ENCODE measurements at regions not wholly inside any gene's neighbourhood (a gene's known extent, or its start where the extent isn't known, plus 50 kb on each side); places are given as distances from the start of the nearest gene placed in this dataset.
"Not testable (repeated sequence)": the region's sequence is repeated elsewhere in the genome, so short reads cannot be mapped to it uniquely, and the experiment has no call there.

GRCh38 chr2:100745604-100746003 lies 74.3 kb upstream of the NPAS2 start:
- no peaks in the 10 kb centered on the region for H3K36me3 ChIP-seq (ENCODE audit: control insufficient read depth in 5 of 5, insufficient read depth in 5 of 5, low read length in 5 of 5)
- peaks cover 2 to 22% (median 8%) of the 10 kb centered on the region in 5 donors for H3K4me1 ChIP-seq (ENCODE audit: control insufficient read depth in 5 of 5, insufficient read depth in 5 of 5, low read length in 5 of 5)
- no peak overlapping the region for H3K4me3 ChIP-seq (ENCODE audit: low read depth in 1 of 5, low read length in 5 of 5)
- peaks cover 0 to 3% (median 0%) of the 10 kb centered on the region in 5 donors for H3K27me3 ChIP-seq (ENCODE audit: control insufficient read depth in 5 of 5, insufficient read depth in 4 of 5, low read length in 5 of 5)
- H3K9ac ChIP-seq (ENCODE audit: low read length in 5 of 5) = no peak overlapping the region
- H3K27ac ChIP-seq (ENCODE audit: low read depth, low read length) = no peak overlapping the region
- no peaks in the 10 kb centered on the region for H3K9me3 ChIP-seq (ENCODE audit: control insufficient read depth in 5 of 5, low read length in 5 of 5)

DNA sequence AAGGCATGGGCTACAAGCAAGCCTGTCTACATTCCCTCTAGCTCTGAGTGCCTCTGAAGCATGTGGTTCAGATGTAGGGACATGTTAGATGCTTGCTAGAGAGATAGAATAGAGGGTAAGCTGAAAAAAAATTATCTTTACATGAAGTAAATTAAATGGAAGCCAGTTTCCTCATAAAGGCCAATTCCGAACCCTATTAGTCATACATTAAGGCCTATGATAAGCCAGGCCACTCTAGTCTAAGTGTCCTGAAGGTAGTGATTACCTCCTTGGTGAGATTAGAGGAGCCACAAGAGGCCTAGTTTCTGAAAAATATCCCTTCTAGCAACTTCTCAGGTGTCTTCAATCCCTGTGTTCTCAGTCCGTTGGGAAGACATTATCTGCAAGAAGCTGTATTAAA lies 72.4 kb upstream of the NPAS2 start:
- Histone ChIP-seq H3K27me3 (ENCODE audit: control insufficient read depth in 5 of 5, insufficient read depth in 4 of 5, low read length in 5 of 5) (peaks cover 0 to 3% (median 0%) of the 10 kb centered on the region in 5 donors), H3K9ac (ENCODE audit: low read length in 5 of 5) (no peak overlapping the region)

DNA sequence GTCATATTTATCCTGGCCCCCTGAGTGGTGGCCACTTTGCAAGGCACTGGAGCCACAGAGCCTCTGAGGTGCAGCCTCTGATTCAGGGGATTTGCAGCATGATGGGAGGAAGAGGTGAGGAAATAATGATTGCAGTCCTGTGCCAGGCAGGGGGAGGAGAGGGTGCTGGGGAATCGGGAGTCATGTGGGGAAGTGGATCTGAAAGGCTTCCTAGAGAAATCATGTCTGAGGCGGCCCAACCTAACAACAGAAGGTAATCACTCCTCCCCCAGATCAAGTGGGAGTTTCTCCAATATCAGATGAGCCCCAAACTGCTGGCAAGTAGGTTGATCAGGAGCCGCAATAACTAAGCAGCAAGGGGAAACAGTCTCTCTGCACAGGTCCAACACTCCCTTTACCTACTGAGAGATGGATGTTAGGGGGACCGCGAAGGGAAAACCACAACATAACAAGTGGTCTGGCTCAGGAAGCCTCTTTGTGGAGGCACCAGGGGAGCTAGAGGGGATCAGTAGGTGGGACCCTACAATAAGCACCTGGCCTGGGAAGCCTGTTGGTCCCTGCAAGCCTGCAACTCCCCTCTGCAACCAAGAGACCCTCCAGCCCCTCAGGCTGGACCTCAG lies 71.8 kb upstream of the NPAS2 start:
- Histone ChIP-seq H3K9ac (ENCODE audit: low read length in 5 of 5) (no peak overlapping the region), H3K27ac (ENCODE audit: low read depth, low read length) (no peak overlapping the region), H3K4me3 (ENCODE audit: low read depth in 1 of 5, low read length in 5 of 5) (no peak overlapping the region), H3K4me1 (ENCODE audit: control insufficient read depth in 5 of 5, insufficient read depth in 5 of 5, low read length in 5 of 5) (peaks cover 0 to 12% (median 4%) of the 10 kb centered on the region in 5 donors), H3K36me3 (ENCODE audit: control insufficient read depth in 5 of 5, insufficient read depth in 5 of 5, low read length in 5 of 5) (no peaks in the 10 kb centered on the region), H3K27me3 (ENCODE audit: control insufficient read depth in 5 of 5, insufficient read depth in 4 of 5, low read length in 5 of 5) (peaks cover 0 to 3% (median 0%) of the 10 kb centered on the region in 5 donors), H3K9me3 (ENCODE audit: control insufficient read depth in 5 of 5, low read length in 5 of 5) (no peaks in the 10 kb centered on the region)

More for the DNA sequence above, 72.4 kb upstream of the NPAS2 start:
- peaks cover 2 to 18% (median 4%) of the 10 kb centered on the region in 5 donors for H3K4me1 ChIP-seq (ENCODE audit: control insufficient read depth in 5 of 5, insufficient read depth in 5 of 5, low read length in 5 of 5)
- no peak overlapping the region for H3K4me3 ChIP-seq (ENCODE audit: low read depth in 1 of 5, low read length in 5 of 5)
- H3K9me3 ChIP-seq (ENCODE audit: control insufficient read depth in 5 of 5, low read length in 5 of 5) = no peaks in the 10 kb centered on the region
- H3K27ac ChIP-seq (ENCODE audit: low read depth, low read length) = no peak overlapping the region
- H3K36me3 ChIP-seq (ENCODE audit: control insufficient read depth in 5 of 5, insufficient read depth in 5 of 5, low read length in 5 of 5) = no peaks in the 10 kb centered on the region

GRCh38 chr2:100748673-100749072 lies 71.3 kb upstream of the NPAS2 start:
- Histone ChIP-seq H3K27me3 (ENCODE audit: control insufficient read depth in 5 of 5, insufficient read depth in 4 of 5, low read length in 5 of 5) (peaks cover 0 to 5% (median 0%) of the 10 kb centered on the region in 5 donors), H3K9ac (ENCODE audit: low read length in 5 of 5) (no peak overlapping the region), H3K4me3 (ENCODE audit: low read depth in 1 of 5, low read length in 5 of 5) (no peak overlapping the region), H3K36me3 (ENCODE audit: control insufficient read depth in 5 of 5, insufficient read depth in 5 of 5, low read length in 5 of 5) (no peaks in the 10 kb centered on the region), H3K27ac (ENCODE audit: low read depth, low read length) (no peak overlapping the region), H3K4me1 (ENCODE audit: control insufficient read depth in 5 of 5, insufficient read depth in 5 of 5, low read length in 5 of 5) (peaks cover 0 to 12% (median 4%) of the 10 kb centered on the region in 5 donors), H3K9me3 (ENCODE audit: control insufficient read depth in 5 of 5, low read length in 5 of 5) (no peaks in the 10 kb centered on the region)

DNA sequence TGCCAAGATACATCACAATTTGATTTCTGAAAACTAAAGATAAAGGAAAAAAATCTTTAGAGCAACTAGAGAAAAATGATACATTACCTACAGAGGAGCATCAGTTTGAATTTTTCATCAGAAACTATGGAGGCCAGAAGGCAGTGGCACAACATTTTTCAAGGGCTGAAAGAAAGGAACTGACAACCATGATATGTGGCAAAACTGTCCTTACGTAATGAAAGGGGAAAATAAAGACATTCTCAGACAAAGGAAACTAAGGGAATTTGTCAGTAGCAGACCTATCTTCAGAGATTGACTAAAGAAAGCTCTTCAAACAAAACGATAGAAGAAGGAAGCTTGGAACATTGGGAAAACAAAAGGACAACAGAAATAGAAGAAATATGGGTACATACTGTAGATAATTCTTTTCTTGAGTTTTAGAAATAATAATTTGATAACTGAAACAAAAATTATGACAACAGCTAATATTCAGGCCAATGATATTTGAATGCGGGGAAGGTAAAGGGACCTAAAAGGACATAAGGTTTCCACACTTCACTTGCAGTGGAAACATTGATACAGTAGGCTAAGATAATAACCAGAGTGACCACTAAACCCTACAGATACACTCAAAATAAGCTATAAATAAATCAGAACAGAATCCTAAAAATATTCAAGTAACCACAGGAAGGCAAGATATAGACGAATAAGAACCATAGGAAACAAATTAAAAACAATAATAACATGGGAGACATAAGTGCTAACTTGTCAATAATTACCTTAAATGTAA lies 70.0 kb upstream of the NPAS2 start:
- H3K9me3 ChIP-seq (ENCODE audit: control insufficient read depth in 5 of 5, low read length in 5 of 5) = no peaks in the 10 kb centered on the region
- H3K4me1 ChIP-seq (ENCODE audit: control insufficient read depth in 5 of 5, insufficient read depth in 5 of 5, low read length in 5 of 5) = peaks cover 0 to 10% (median 4%) of the 10 kb centered on the region in 5 donors
- no peak overlapping the region for H3K27ac ChIP-seq (ENCODE audit: low read depth, low read length)
- H3K9ac ChIP-seq (ENCODE audit: low read length in 5 of 5) = no peak overlapping the region
- H3K4me3 ChIP-seq (ENCODE audit: low read depth in 1 of 5, low read length in 5 of 5) = no peak overlapping the region
- no peaks in the 10 kb centered on the region for H3K36me3 ChIP-seq (ENCODE audit: control insufficient read depth in 5 of 5, insufficient read depth in 5 of 5, low read length in 5 of 5)
- H3K27me3 ChIP-seq (ENCODE audit: control insufficient read depth in 5 of 5, insufficient read depth in 4 of 5, low read length in 5 of 5) = peaks cover 0 to 3% (median 0%) of the 10 kb centered on the region in 5 donors

- not testable (repeated sequence) for H3K4me1 ChIP-seq (ENCODE audit: control insufficient read depth in 5 of 5, insufficient read depth in 5 of 5, low read length in 5 of 5); H3K27me3 ChIP-seq (ENCODE audit: control insufficient read depth in 5 of 5, insufficient read depth in 4 of 5, low read length in 5 of 5); H3K36me3 ChIP-seq (ENCODE audit: control insufficient read depth in 5 of 5, insufficient read depth in 5 of 5, low read length in 5 of 5); H3K9ac ChIP-seq (ENCODE audit: low read length in 5 of 5); H3K4me3 ChIP-seq (ENCODE audit: low read depth in 1 of 5, low read length in 5 of 5); H3K9me3 ChIP-seq (ENCODE audit: control insufficient read depth in 5 of 5, low read length in 5 of 5); H3K27ac ChIP-seq (ENCODE audit: low read depth, low read length)
Observed at GRCh38 chr2:100751871-100752625, 67.9 kb upstream of the NPAS2 start.

DNA sequence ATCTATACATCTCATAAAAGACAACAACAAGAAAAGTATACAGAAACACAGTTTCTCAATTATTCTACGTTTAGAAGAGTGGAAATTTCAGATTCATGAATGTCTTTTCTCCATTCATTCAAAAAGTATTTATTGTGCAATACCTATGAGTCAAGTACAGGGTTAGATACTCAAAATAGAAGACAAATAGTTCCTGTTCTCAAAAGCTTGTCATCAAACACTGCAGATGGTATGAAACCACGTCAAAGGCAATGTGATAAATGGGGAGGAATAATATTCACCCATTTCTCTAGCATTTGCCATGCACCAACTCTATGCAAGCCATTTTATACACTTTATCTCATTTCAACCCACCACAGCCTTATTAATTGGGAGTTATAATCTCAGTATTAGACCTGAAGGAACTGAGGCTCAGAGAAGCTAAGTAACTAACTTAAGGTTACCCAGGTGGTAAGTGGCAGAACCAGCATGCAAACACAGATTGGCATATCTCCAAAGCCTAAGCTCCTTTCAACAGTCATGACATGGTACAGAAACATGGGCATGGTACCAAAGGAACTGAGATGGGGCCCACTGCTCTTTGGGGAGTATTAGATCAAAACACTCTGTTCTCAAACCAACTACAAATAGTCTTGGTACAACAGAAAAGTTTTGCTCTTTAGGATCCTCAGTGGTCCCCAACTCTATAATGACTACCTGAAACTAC lies 67.2 kb upstream of the NPAS2 start:
- Histone ChIP-seq H3K36me3 (ENCODE audit: control insufficient read depth in 5 of 5, insufficient read depth in 5 of 5, low read length in 5 of 5) (no peaks in the 10 kb centered on the region), H3K4me1 (ENCODE audit: control insufficient read depth in 5 of 5, insufficient read depth in 5 of 5, low read length in 5 of 5) (peaks cover 0 to 10% (median 4%) of the 10 kb centered on the region in 5 donors), H3K4me3 (ENCODE audit: low read depth in 1 of 5, low read length in 5 of 5) (no peak overlapping the region), H3K9me3 (ENCODE audit: control insufficient read depth in 5 of 5, low read length in 5 of 5) (no peaks in the 10 kb centered on the region), H3K27ac (ENCODE audit: low read depth, low read length) (no peak overlapping the region), H3K27me3 (ENCODE audit: control insufficient read depth in 5 of 5, insufficient read depth in 4 of 5, low read length in 5 of 5) (peaks cover 0 to 3% (median 0%) of the 10 kb centered on the region in 5 donors), H3K9ac (ENCODE audit: low read length in 5 of 5) (no peak overlapping the region)

DNA sequence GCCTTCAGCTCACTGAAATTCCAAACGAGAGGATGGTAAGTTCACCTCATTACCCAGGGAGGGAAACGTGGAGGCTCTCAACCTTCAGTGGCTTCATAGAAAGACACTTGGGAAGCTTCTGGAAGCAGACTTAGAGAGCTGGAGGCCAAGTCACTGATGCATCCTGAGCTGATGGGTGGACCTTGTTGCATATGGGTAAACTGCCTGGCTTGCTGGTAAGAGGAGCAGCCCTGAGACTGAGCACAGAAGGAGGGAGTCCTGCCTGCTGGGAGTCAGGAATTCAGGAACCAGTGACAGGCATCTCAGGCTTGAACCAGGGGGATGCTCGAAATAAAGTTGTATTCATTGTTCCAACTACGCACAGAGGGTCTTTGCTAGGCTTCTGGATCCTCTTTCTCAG lies 66.5 kb upstream of the NPAS2 start:
- Histone ChIP-seq H3K4me3 (ENCODE audit: low read depth in 1 of 5, low read length in 5 of 5) (no peak overlapping the region), H3K27me3 (ENCODE audit: control insufficient read depth in 5 of 5, insufficient read depth in 4 of 5, low read length in 5 of 5) (peaks cover 0 to 3% (median 0%) of the 10 kb centered on the region in 5 donors), H3K36me3 (ENCODE audit: control insufficient read depth in 5 of 5, insufficient read depth in 5 of 5, low read length in 5 of 5) (no peaks in the 10 kb centered on the region), H3K27ac (ENCODE audit: low read depth, low read length) (no peak overlapping the region), H3K9me3 (ENCODE audit: control insufficient read depth in 5 of 5, low read length in 5 of 5) (no peaks in the 10 kb centered on the region), H3K9ac (ENCODE audit: low read length in 5 of 5) (no peak overlapping the region), H3K4me1 (ENCODE audit: control insufficient read depth in 5 of 5, insufficient read depth in 5 of 5, low read length in 5 of 5) (peaks cover 0 to 10% (median 4%) of the 10 kb centered on the region in 5 donors)

DNA sequence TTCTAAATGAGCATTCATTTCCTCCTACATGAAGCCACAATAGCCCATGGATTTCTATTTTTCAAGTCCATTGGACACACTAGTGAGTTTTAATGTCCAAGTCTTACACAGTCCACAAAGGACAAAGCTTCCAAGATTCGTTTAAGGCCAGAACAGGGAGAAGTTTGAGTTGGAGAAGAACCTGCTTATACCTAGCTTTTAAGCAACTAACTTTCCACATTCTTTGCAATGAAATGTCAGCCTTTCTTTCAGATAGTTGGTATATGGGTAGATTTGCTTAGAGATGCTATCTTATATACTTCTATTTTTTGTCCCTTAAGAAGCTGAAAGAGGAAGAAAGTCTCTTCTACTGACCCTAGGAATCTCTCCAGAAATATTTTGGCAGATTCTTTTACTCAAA lies 66.1 kb upstream of the NPAS2 start:
- Histone ChIP-seq H3K9ac (ENCODE audit: low read length in 5 of 5) (no peak overlapping the region), H3K27ac (ENCODE audit: low read depth, low read length) (no peak overlapping the region), H3K4me3 (ENCODE audit: low read depth in 1 of 5, low read length in 5 of 5) (no peak overlapping the region), H3K9me3 (ENCODE audit: control insufficient read depth in 5 of 5, low read length in 5 of 5) (no peaks in the 10 kb centered on the region), H3K36me3 (ENCODE audit: control insufficient read depth in 5 of 5, insufficient read depth in 5 of 5, low read length in 5 of 5) (no peaks in the 10 kb centered on the region), H3K4me1 (ENCODE audit: control insufficient read depth in 5 of 5, insufficient read depth in 5 of 5, low read length in 5 of 5) (peaks cover 0 to 10% (median 4%) of the 10 kb centered on the region in 5 donors), H3K27me3 (ENCODE audit: control insufficient read depth in 5 of 5, insufficient read depth in 4 of 5, low read length in 5 of 5) (peaks cover 0 to 3% (median 0%) of the 10 kb centered on the region in 5 donors)

Measured in subcutaneous abdominal adipose tissue (tissue), 5 donors.